ENCODE measurements at regions not wholly inside any gene's neighbourhood (a gene's known extent, or its start where the extent isn't known, plus 50 kb on each side); places are given as distances from the start of the nearest gene placed in this dataset.

DNA sequence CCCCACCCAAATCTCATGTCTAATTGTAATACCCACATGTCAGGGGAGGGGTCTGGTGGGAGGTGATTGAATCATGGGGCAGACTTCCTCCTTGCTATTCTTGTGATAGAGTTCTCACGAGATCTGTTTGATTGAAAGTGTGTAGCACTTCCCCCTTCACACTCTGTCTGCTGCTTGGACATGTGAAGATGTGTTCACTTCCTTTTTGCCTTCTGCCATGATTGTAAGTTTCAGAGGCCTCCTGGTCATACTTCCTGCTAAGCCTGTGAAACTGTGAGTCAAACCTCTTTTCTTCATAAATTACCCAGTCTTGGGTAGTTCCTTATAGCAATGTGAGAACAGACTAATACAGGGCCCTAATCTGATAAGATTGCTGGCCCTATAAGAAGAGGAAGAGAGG lies 1514.8 kb downstream of the RPA4 start:
- no peak for DNase-seq

DNA sequence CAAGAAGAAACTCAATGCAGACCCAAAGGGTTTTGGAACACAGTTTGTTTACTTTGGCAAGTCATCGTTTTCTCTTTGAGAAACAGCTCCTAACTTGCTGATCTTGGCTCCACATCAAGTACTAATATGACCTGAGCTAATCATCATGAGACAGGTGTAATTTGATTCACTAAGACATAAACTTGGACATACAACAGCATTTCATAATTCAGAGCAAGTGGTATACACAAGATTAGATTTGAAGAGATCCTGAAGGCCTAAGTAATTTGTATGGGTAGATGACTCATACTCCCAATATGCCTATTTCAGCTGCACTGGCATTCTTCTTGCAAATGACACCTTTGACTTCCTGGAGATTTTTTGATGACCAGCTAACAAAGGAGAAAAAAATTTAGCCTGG lies 1521.7 kb downstream of the RPA4 start:
- DNase-seq: no peak

DNA sequence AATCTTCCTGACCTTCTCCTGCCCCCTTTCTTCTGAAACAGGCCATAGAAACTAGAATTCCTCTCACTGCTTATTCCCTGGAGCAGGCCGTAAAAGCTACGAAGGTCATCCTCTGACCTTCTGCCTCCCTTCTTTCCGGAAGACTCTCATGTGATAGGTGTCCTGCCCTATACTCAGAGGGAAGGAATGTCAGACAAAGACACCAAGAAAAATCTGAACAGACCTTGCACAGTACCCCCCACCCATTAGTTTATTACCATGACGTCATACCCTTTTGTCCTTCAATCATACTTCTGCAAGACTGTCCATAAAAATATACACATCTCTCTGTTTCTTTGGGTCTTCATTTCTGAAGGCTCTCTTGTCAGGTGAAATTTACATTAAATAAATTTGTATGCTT lies 1523.9 kb downstream of the RPA4 start:
- DNase-seq: no peak

DNA sequence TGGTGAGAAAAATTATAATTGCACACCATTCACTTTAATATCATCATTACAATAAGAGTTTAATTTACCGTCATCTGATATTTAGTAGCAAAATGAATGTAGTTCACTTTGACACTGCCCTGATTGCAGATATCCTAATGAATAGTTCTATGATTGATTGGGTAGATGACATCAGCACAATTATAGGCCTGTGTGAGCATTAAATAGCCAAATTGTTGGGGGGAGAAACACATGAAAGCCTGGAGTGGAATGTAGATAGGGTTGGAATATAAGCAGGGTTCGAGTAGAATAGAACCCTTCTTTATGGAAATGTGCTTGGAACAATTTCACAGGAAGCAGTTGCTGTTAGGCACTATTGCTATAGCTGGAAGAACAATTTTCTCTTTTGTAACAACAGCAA lies 1526.2 kb downstream of the RPA4 start:
- no peak for DNase-seq

DNA sequence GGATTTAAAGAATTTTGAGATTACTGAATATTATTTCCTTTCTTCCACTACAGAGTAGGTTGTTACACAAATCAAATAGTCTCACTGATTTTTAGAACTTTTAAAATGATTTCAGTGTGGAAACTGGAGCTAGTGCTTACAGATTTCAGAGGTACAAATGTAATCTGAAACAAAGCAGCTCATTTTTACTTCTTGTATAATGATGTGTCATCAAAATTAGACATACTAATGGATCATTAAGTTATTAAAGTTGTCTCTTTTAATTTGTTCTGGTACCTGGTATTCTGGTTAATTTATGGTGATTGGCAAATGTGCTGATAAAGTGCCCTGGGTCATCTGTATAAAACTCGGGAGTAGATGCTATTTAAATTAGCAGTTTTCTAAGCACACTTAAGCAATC lies 1528.3 kb downstream of the RPA4 start:
- DNase-seq: no peak

DNA sequence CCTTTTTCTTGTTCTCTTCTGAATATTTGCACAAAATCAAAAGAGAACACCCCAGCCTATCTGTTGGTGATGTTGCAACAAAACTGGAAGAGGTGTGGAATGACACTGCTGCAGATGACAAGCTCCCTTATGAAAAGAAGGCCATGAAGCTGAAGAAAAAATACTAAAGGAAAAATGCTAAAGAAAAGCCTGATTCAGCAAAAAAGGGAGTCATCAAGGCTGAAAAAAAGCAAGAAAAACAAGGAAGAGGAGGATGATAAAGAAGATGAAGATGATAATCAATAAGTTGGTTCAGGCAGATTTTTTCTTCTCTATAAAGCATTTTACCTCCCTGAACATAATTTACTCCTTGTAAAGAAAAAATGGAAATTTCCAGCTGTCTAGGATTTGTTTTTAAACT lies 1538.8 kb downstream of the RPA4 start:
- no peak for DNase-seq

DNA sequence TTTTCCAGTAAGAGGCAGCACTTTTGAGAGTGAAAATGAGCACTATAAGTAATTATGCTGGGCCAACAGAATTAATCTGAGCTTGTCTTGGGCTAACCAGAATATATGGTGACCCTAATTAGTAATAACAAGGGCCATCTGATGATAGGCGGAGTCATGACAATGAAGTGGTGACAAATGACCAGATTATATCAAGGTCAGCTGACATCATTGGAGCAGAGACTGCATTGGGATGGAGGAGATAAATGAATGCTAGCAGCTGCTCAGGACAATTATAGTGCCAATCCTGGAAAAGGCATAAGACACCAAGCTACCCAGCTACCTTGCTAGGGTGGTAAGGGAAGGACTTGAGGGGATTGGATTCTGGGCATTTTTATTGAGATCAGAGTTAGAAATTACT lies 1548.7 kb downstream of the RPA4 start:
- no peak for DNase-seq

DNA sequence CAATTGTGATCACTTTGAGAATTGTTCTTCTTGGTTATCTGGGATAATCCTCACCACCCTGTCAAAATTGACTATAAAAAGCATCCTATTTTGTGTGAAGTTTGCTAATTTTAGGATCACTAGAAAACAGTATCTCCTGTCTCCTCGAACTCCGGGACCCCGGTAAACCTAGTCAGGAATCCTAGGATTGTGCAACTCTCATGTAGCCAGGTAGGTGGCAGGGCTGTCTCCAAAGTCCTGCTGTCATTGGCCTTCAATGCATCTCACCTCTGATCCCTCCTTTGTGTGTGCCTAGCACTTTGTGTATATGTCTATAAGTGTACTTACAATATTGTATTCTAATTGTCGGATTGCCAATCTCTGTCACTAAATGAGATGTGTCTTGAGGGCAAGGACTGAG lies 1564.8 kb downstream of the RPA4 start:
- DNase-seq: no peak

DNA sequence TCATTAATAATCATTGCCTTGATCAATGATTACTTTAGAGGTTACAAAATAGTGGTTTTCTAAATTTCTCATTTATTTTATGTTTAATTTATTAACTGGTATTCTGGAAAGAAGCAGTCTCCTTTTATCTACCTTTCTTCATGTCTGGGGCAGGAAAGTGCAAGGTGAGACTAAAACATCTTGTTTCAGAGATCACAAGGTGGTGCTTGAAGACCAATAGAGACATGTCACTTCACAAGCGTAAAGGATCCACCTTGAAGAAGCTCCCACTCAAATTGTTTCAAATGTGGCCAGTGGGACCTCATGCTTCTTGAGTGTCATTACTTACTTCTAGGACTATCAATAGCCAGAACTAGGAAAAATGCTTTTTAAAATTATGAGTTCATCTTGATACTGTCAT lies 1568.7 kb downstream of the RPA4 start:
- DNase-seq: no peak

DNA sequence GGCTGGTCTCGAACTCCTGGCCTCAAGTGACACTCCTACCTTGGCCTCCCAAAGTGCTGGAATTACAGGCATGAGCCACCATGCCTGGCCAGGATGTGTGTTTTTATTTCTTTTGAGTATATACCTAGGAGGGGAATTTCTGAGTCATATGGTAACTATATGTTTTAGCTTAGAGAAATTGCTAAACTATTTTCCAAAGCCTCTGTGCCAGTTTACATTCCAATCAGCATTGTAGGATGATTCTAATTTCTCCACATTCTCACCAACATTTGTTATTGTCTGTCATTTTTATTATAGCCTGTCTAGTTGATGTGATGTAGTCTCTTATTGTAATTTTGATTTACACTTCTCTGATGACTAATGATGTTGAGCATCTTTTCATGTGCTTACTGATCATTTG lies 1576.0 kb downstream of the RPA4 start:
- no peak for DNase-seq

DNA sequence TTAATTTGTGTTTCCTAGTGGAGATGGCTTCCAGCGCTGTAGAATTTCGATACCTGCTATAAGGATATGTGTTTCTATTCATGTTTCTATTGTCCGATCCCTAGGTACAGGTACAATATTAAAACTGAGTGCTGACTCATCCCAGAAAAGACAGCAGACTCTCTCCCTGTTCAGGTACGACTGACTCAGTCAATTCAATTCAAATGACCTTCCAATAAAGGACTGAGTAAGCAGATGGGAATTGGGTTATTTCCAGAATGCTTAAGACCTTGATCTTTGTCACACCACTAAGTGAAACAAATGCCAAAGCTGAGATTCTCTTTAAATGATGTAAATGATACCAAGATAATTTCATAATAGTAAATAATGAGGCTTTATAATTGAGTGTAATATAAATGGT lies 1596.9 kb downstream of the RPA4 start:
- DNase-seq: no peak

DNA sequence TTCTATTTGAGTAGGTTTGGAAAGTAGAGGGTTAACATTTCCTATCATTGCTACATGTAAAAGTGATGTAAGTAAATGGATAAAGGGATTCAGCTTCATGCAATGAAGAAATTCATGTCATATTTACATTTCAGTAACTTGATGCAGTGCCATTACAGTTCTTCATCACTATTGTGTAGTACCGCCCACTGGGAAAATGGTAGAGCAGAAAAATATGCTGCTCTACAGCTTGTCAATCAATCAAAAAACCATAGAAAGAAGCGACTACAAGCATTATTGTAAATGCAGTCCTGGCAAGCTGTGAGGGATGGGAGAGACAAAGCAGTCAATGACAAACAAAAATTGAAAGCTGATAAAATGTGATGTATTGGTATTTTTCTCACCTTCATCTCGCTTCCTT lies 1597.9 kb downstream of the RPA4 start:
- DNase-seq: no peak

DNA sequence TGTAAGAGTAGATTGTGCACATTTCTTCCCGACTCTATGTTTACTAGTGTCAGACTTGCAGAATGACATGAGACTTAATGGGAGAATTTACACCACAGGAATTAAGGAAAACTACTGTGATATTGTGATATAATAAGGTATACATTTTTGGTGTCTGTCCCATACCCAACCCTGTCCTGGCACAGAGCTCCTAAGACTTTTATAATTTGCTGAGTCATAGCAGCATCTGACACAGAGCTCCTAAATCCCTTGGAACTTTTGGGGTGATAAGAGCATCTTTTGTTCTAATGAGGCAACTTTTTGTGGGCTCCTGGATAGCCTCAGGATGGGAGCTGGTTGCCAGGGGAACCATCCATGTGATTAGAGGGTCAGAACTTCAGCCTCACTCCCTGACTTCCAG lies 1607.0 kb downstream of the RPA4 start:
- DNase-seq: no peak

DNA sequence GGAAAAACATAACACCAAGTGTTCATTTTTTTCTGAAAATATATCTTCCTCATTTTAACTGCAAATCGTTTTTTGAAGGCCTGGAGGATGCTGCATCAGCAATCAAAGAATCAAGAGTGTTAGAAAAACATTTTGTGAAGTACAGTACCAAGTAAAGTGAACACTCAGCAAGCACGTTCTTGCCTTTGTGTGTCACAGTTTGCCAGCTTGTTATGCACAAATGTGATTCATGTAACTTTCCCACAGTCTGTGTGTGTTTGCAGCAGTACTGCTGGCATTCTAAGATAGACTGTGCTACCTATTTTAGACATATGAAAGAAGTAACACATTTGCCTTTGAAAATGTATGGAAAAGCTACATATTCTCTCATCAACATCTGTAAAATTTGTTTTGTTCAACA lies 1617.7 kb downstream of the RPA4 start:
- DNase-seq: no peak

DNA sequence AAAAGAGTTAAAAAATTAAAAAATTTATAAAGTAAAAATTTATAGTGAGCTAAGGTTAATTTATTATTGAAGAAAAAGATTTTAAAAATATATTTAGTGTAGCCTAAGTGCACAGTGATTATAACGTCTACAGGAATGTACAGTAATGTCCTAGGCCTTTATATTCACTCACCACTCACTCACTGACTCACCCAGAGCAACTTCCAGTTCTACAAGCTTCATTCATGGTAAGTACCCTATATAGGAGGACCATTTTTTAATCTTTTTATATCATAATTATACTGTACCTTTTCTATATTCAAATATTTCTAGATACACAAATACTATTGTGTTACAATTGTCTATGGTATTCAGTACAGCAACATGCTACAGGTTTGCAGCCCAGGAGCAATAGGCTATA lies 1623.2 kb downstream of the RPA4 start:
- no peak for DNase-seq

DNA sequence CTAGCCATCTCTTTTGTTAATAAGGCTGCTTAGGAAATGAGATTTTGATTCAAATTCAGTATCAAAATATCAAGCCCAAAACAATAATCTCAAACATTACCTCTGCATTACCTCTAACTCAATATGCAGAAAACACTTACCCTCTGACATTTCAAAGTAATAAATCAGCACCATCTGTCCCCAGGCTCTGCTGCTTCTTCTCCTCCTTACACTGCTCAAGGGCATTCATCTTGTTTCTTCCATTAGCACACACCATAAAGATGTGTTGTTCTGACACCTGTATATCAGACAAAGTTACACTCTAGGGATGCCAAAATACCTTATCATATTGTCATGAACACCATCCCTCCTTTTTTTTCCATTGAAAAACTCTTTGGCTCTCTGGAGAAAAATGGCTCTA lies 1630.3 kb downstream of the RPA4 start:
- DNase-seq: no peak

DNA sequence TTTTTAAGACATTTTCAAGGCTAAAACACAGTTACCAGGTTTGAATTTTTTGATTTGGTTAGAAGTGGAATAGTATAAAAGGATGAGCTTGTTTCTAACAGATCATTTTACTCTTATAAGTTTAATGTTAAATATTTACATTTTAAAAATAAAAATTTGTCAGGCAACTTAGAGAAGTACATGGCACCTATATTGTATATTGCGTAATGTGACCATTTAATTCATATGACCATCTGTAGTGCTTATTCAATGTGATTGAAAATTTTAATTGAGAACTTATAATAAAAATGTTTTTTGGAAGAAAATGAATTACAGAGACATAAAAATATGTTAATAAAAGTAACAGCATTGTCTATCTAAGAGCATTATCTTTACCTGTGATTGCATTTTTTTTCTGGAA lies 1632.4 kb downstream of the RPA4 start:
- no peak for DNase-seq

DNA sequence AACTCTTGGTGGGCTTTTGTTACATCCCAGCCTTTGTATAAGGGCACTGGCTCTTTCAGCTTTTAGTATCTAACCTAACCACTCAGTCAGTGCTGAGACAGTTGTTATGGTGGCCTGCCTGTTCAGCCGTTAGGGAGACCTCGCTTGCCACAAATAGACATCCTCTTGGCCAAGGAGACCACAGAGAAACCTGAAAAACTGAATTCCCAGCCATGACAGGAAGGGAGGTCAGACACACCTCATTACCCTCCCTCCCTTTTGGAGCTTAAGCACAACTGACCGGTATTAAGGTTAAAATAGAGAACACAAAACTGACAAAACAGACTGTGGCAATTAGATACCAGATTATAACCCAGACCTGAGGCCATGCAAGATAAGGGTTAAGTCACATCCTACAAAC lies 1639.3 kb downstream of the RPA4 start:
- DNase-seq: no peak

DNA sequence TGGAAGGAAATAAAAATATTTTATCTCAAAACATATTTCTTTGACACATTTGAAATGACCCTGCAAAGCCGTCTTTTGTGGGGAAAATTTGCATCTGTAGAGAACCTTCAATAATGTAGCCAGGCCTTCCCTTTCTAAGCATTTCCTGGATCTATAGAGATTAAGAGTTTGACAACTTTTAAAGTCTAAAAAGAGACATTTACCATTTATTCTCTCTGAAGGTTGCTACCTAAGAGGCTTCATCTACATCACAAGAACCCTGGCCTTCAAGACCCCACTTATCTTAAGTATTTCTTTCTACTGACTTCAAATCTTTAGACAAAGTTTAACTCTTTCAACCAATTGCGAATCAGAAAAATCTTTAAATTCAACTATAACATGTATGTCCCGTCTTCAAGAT lies 1639.8 kb downstream of the RPA4 start:
- DNase-seq: no peak

DNA sequence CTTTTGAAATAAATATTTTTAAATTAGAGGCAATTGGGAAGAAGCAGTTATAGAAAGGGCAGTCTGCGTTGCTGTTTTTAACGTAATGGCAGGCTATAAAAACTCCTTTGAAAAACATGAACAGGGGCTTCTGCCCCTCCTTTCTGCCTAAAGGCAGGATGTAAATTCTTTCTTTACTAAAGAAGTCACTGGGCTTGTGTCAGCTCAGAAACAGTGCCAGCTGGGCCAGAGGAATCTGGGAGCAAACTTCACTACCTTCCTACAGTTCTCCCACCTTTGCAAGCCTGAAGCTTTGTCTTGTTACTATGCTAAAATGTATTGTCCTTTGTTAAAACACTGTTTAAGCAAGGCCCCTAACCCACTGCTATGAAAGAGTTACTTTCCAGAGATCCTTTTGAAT lies 1664.8 kb downstream of the RPA4 start:
- no peak for DNase-seq

DNA sequence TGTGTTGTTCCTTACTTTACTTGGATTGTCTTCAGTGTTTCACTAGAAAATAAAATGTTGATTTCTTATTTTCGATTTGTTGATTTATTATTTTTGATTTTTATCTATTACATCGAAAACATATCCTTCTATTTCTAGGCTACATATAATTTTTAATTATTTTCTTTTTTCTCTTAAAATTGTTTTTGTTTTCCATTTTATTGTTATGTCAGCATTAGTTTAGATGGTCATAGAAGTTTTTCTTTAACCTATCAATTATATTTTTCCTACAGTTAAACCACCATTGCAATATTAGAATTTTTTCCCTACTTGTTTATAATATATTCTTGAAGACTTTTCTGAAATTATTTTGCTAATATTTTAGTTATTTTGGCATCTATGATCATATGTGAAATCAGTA lies 1685.1 kb downstream of the RPA4 start:
- no peak for DNase-seq

DNA sequence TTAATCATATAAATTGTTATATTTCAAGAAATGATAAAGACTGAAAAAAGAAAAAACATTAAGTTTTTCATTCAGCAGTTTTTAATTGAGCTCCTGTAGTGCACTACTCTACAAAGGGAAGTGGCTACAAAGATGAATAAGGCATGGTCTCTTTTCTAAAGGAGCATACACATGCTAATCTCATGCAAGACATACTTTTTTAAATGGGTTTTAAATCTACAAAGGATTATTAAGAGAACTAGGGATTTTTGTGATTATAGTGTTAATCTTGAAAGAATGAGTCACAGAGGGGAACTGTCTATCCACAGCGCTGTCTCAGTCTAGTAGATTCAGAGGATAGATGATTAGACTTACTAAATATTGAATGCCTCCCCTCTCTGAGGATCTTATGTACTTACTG lies 1722.2 kb downstream of the RPA4 start:
- no peak for DNase-seq

DNA sequence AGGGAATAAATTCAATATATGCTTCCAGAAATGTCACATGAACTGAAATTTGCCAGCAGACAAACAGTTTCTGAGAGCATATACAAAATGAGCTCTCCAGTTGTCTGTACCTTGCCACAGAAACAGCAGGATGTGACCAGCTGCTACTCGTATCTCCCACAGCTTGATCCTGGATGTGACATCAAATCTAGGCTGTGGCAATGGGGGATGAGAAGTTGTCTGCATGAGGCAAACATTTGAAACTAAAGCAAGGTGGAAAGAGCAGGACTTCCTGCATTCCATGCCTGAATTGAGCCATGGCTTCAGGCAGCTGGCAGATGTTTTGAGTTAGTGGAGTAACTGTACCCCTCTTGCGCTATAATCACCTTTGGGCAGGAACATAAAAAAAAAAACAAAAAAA lies 1724.0 kb downstream of the RPA4 start:
- no peak for DNase-seq

DNA sequence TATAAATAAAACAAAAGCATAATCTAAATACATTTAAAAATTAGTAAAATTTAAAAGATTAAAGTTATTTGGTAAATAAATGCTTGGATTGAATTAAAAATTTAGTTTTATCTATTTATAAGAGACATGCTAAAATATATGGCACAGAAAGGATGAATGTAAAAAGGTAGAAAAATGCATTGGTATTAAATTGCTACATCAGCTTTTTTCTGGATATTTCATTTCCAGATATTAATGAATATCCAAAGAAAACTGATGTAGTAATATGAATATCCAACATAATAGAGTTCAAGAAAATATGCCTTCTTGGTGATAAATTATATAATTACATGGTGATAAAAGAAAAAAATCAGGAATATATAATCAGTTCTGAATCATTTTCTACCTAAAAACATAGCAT lies 1743.9 kb downstream of the RPA4 start:
- no peak for DNase-seq

DNA sequence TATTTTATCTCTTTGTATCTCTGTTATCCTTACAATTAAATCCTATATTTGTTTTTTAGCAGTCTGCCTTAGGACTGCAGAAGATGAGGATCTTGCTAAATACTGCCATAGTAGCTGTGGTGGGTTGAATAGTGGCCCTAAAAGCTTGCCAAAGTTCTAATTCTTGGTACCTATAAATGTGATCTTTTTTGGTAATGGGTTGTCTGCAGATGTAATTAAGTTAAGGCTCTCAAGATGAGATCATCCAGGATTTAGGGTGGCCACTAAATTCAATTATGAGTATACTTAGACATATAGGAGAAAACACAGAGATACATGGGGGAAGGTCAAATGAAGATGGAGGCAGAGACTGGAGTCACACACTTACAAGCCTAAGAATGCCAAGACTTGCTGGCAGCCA lies 1753.7 kb downstream of the RPA4 start:
- no peak for DNase-seq

DNA sequence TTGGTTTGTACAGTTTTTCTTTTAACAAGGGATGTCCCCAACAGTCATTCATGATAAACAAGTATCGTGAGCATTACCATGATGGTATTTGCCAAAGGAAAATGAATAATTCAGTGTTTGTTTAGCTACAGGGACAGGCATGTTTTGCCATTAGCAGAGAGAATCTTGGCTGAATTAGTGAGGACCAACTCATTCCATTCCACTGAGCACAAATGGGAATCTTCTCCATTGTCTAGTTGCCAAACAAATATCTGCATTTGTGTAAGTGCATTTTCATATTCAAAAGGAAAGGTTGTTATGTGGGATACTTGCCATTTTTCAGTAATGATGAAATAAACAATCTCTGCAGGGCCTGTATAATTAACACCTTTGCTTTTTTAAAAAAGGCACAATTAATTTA lies 1762.6 kb downstream of the RPA4 start:
- no peak for DNase-seq

DNA sequence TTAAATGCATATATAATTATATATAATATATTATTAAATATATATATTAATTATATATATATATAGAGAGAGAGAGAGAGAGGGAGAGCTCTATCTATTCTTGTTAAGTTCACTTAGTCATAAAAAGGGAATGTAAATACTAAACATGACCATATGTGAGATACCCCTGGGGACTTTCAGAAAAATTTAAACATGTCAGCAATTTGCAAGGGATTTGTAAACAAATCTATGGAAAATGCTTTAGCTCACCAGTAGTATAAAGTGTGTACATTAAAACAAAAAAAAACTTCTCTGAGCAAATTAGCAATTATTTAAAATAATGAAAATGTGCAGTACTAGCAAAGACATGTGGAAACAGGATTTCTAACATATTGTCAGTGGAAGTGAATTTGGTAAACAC lies 1755.5 kb downstream of the PCDH19 start:
- no peak for DNase-seq

Measured in NCI-H510A (cell line).